SK-N-SH treated with all-trans-retinoic acid at 6 μM for 48 hours (cell line): ENCODE measurements at regions not wholly inside any gene's neighbourhood (a gene's known extent, or its start where the extent isn't known, plus 50 kb on each side); places are given as distances from the start of the nearest gene placed in this dataset.

ENCODE experiments used
- ARNTL ChIP-seq: fragments of 450-650 bp; formaldehyde crosslinking; IDR thresholded peaks from 2 replicates; pipeline ENCODE4 v1.5.0; 2020; ENCODE audit warnings: low read depth, mild to moderate bottlenecking, moderate library complexity, borderline replicate concordance
- ESRRG ChIP-seq: fragments of 250-450 bp; sonication (Bioruptor Pico); IDR thresholded peaks from 2 replicates; pipeline ENCODE4 v1.6.1; 2021; ENCODE audit warnings: mild to moderate bottlenecking
- ISL1 ChIP-seq: fragments of 250-450 bp; sonication (Bioruptor Pico); IDR thresholded peaks from 2 replicates; pipeline ENCODE4 v2.1.2; 2022; ENCODE audit warnings: mild to moderate bottlenecking, moderate library complexity
- OSR1 ChIP-seq: fragments of 250-450 bp; sonication (Bioruptor Pico); IDR thresholded peaks from 2 replicates; pipeline ENCODE4 v1.8.0; 2022; ENCODE audit warnings: moderate library complexity, mild to moderate bottlenecking, inconsistent platforms
- RARB ChIP-seq: fragments of 250-450 bp; sonication (Bioruptor Pico); IDR thresholded peaks from 2 replicates; pipeline ENCODE4 v1.8.0; 2021; ENCODE audit warnings: mild to moderate bottlenecking, moderate library complexity
- SNAI2 ChIP-seq: fragments of 250-450 bp; sonication (Bioruptor Pico); IDR thresholded peaks from 2 replicates; pipeline ENCODE4 v1.5.0; 2020; ENCODE audit warnings: mild to moderate bottlenecking, moderate library complexity
- TCF4 ChIP-seq: fragments of 250-450 bp; sonication (Bioruptor Pico); IDR thresholded peaks from 2 replicates; pipeline ENCODE4 v1.8.0; 2021; ENCODE audit warnings: mild to moderate bottlenecking, moderate library complexity, borderline replicate concordance
- ZC3H10 ChIP-seq: fragments of 250-450 bp; sonication (Bioruptor Pico); IDR thresholded peaks from 2 replicates; pipeline ENCODE4 v1.5.1; 2021; ENCODE audit warnings: mild to moderate bottlenecking, moderate library complexity
- ZFP30 ChIP-seq: fragments of 450-650 bp; formaldehyde crosslinking; IDR thresholded peaks from 2 replicates; pipeline ENCODE4 v1.5.0; 2022; ENCODE audit warnings: mild to moderate bottlenecking, moderate library complexity
- TF ChIP-seq, protein P1 (sequence below): fragments of 250-450 bp; sonication (Bioruptor Pico); IDR thresholded peaks from 2 replicates; pipeline ENCODE4 v1.5.0; 2020; ENCODE audit warnings: mild to moderate bottlenecking, moderate library complexity
- TF ChIP-seq, protein P2 (sequence below): fragments of 250-450 bp; sonication (Bioruptor Pico); IDR thresholded peaks from 2 replicates; pipeline ENCODE4 v1.5.1; 2021; ENCODE audit warnings: mild to moderate bottlenecking, moderate library complexity
- TF ChIP-seq, protein P3 (sequence below): fragments of 250-450 bp; sonication (Bioruptor Pico); IDR thresholded peaks from 2 replicates; pipeline ENCODE4 v1.8.0; 2021; ENCODE audit warnings: low read depth, mild to moderate bottlenecking, moderate library complexity, borderline replicate concordance

DNA sequence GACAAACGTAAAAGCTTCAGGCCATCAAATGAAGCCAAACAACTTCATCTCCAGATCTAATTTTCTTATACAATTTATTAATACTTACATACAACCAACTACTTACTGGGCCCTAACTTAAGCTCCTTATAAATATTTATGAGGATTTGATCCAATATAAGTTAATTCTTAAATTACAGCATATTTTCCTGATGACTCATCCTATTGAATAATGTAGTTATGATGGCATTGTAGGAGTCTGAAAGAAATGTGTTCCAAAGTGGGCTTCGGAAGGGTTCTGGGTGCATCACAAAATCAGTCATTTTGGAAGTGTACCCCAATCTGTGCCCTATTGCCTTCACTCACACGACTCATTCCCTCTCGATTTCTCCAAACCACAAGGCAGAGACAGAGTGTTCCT, 455.1 kb upstream of the CTSO start:
- TF ChIP-seq ESRRG (CRISPR knock-in tag) (no peak), ARNTL (no peak), RARB (CRISPR knock-in tag) (no peak), ZFP30 (no peak), ISL1 (CRISPR knock-in tag) (no peak), TCF4 (CRISPR knock-in tag) (no peak), ZC3H10 (CRISPR knock-in tag) (no peak), OSR1 (CRISPR knock-in tag) (no peak), SNAI2 (no peak)
- TF ChIP-seq, protein P1, sequence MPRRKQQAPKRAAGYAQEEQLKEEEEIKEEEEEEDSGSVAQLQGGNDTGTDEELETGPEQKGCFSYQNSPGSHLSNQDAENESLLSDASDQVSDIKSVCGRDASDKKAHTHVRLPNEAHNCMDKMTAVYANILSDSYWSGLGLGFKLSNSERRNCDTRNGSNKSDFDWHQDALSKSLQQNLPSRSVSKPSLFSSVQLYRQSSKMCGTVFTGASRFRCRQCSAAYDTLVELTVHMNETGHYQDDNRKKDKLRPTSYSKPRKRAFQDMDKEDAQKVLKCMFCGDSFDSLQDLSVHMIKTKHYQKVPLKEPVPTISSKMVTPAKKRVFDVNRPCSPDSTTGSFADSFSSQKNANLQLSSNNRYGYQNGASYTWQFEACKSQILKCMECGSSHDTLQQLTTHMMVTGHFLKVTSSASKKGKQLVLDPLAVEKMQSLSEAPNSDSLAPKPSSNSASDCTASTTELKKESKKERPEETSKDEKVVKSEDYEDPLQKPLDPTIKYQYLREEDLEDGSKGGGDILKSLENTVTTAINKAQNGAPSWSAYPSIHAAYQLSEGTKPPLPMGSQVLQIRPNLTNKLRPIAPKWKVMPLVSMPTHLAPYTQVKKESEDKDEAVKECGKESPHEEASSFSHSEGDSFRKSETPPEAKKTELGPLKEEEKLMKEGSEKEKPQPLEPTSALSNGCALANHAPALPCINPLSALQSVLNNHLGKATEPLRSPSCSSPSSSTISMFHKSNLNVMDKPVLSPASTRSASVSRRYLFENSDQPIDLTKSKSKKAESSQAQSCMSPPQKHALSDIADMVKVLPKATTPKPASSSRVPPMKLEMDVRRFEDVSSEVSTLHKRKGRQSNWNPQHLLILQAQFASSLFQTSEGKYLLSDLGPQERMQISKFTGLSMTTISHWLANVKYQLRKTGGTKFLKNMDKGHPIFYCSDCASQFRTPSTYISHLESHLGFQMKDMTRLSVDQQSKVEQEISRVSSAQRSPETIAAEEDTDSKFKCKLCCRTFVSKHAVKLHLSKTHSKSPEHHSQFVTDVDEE (CRISPR knock-in tag): no peak
- TF ChIP-seq, protein P2, sequence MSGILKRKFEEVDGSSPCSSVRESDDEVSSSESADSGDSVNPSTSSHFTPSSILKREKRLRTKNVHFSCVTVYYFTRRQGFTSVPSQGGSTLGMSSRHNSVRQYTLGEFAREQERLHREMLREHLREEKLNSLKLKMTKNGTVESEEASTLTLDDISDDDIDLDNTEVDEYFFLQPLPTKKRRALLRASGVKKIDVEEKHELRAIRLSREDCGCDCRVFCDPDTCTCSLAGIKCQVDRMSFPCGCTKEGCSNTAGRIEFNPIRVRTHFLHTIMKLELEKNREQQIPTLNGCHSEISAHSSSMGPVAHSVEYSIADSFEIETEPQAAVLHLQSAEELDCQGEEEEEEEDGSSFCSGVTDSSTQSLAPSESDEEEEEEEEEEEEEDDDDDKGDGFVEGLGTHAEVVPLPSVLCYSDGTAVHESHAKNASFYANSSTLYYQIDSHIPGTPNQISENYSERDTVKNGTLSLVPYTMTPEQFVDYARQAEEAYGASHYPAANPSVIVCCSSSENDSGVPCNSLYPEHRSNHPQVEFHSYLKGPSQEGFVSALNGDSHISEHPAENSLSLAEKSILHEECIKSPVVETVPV (CRISPR knock-in tag): no peak
- TF ChIP-seq, protein P3, sequence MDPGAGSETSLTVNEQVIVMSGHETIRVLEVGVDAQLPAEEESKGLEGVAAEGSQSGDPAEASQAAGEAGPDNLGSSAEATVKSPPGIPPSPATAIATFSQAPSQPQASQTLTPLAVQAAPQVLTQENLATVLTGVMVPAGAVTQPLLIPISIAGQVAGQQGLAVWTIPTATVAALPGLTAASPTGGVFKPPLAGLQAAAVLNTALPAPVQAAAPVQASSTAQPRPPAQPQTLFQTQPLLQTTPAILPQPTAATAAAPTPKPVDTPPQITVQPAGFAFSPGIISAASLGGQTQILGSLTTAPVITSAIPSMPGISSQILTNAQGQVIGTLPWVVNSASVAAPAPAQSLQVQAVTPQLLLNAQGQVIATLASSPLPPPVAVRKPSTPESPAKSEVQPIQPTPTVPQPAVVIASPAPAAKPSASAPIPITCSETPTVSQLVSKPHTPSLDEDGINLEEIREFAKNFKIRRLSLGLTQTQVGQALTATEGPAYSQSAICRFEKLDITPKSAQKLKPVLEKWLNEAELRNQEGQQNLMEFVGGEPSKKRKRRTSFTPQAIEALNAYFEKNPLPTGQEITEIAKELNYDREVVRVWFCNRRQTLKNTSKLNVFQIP (CRISPR knock-in tag): no peak
